ENCODE measurements at regions not wholly inside any gene's neighbourhood (a gene's known extent, or its start where the extent isn't known, plus 50 kb on each side); places are given as distances from the start of the nearest gene placed in this dataset.

GRCh38 chr4:20426028-20426427 is 174.3 kb downstream of the SLIT2 start:
- 0 out of 3 replicates have a peak, but pooled peaks have one; percentile 6 for ATAC-seq
- TF ChIP-seq ISL1 (CRISPR knock-in tag; IDR thresholded peaks at IDR 0.05) (no peak), CREB5 (CRISPR knock-in tag; IDR thresholded peaks at IDR 0.05; ENCODE audit: low read depth) (no peak), PPARA (CRISPR knock-in tag; IDR thresholded peaks at IDR 0.05; ENCODE audit: borderline replicate concordance) (no peak), ZFP30 (CRISPR knock-in tag; IDR thresholded peaks at IDR 0.05) (no peak), GLIS3 (CRISPR knock-in tag; IDR thresholded peaks at IDR 0.05) (no peak), TOX (CRISPR knock-in tag; IDR thresholded peaks at IDR 0.05; ENCODE audit: borderline replicate concordance) (no peak), ZFP3 (CRISPR knock-in tag; IDR thresholded peaks at IDR 0.05) (no peak), SNAI2 (CRISPR knock-in tag; IDR thresholded peaks at IDR 0.05) (no peak), TCF4 (CRISPR knock-in tag; IDR thresholded peaks at IDR 0.05; ENCODE audit: borderline replicate concordance) (no peak), OSR1 (CRISPR knock-in tag; IDR thresholded peaks at IDR 0.05) (no peak), ZC3H10 (CRISPR knock-in tag; IDR thresholded peaks at IDR 0.05) (no peak), ZNF70 (CRISPR knock-in tag; IDR thresholded peaks at IDR 0.05) (no peak)

GRCh38 chr4:20428436-20429160 is 176.9 kb downstream of the SLIT2 start:
- TF ChIP-seq ZNF70 (CRISPR knock-in tag; IDR thresholded peaks at IDR 0.05) (no peak), POU6F1 (CRISPR knock-in tag; IDR thresholded peaks at IDR 0.05; ENCODE audit: borderline replicate concordance, low read depth) (no peak), TCF4 (CRISPR knock-in tag; IDR thresholded peaks at IDR 0.05; ENCODE audit: borderline replicate concordance) (no peak)
- 0 out of 3 replicates have a peak, but pooled peaks have one; percentile 30 for ATAC-seq

- peak; percentile 32 for ATAC-seq
- no peak for TF ChIP-seq OSR1 (CRISPR knock-in tag; IDR thresholded peaks at IDR 0.05)
- TF ChIP-seq ZNF565 (CRISPR knock-in tag; conservative IDR thresholded peaks at IDR 0.05; ENCODE audit: low read depth): no peak
- no peak for TF ChIP-seq TSHZ2 (CRISPR knock-in tag; IDR thresholded peaks at IDR 0.05)
- no peak for TF ChIP-seq TCF4 (CRISPR knock-in tag; IDR thresholded peaks at IDR 0.05; ENCODE audit: borderline replicate concordance)
- TF ChIP-seq ZFP30 (CRISPR knock-in tag; IDR thresholded peaks at IDR 0.05): no peak
- TF ChIP-seq ARNTL (CRISPR knock-in tag; IDR thresholded peaks at IDR 0.05; ENCODE audit: borderline replicate concordance, low read depth): no peak
- no peak for TF ChIP-seq PATZ1 (CRISPR knock-in tag; IDR thresholded peaks at IDR 0.05; ENCODE audit: borderline replicate concordance)
- no peak for TF ChIP-seq SNAI2 (CRISPR knock-in tag; IDR thresholded peaks at IDR 0.05)
- TF ChIP-seq CSDC2 (CRISPR knock-in tag; IDR thresholded peaks at IDR 0.05): no peak
- no peak for TF ChIP-seq ESRRG (CRISPR knock-in tag; IDR thresholded peaks at IDR 0.05)
- no peak for TF ChIP-seq ZFP3 (CRISPR knock-in tag; IDR thresholded peaks at IDR 0.05)
- no peak for TF ChIP-seq ZNF8 (CRISPR knock-in tag; IDR thresholded peaks at IDR 0.05)
- no peak for TF ChIP-seq TOX (CRISPR knock-in tag; IDR thresholded peaks at IDR 0.05; ENCODE audit: borderline replicate concordance)
- no peak for TF ChIP-seq ZC3H10 (CRISPR knock-in tag; IDR thresholded peaks at IDR 0.05)
- TF ChIP-seq PPARA (CRISPR knock-in tag; IDR thresholded peaks at IDR 0.05; ENCODE audit: borderline replicate concordance): no peak
These were observed 178.7 kb downstream of the SLIT2 start for GRCh38 chr4:20430259-20430941.
